OCI-LY1 (cell line): ENCODE measurements at regions not wholly inside any gene's neighbourhood (a gene's known extent, or its start where the extent isn't known, plus 50 kb on each side); places are given as distances from the start of the nearest gene placed in this dataset.

ENCODE experiments used
- H2AFZ ChIP-seq: fragments of 200-600 bp; sonication (generic), shearing (Covaris generic); 2 replicates; pipeline ENCODE4 v1.6.0; 2014; ENCODE audit warnings: antibody characterized with exemption, mild to moderate bottlenecking, low read length
- H3F3A ChIP-seq: fragments of 200-600 bp; sonication (generic), shearing (Covaris generic); 2 replicates; pipeline ENCODE4 v1.6.0; 2014; ENCODE audit warnings: mild to moderate bottlenecking, antibody characterized with exemption, low read length, moderate library complexity; ENCODE audit not compliant: insufficient read depth
- H3K27ac ChIP-seq: fragments of 200-600 bp; sonication (generic); 2 replicates; pipeline ENCODE4 v1.5.1; 2014; ENCODE audit warnings: low read length, mixed run types, mild to moderate bottlenecking, low read depth; ENCODE audit not compliant: poor library complexity, severe bottlenecking
- H3K27me3 ChIP-seq: fragments of 200-600 bp; sonication (generic); 2 replicates; pipeline ENCODE4 v1.6.0; 2014; ENCODE audit warnings: antibody characterized with exemption, mild to moderate bottlenecking, low read length, moderate library complexity; ENCODE audit not compliant: insufficient read depth
- H3K36me3 ChIP-seq: fragments of 200-600 bp; sonication (generic); 2 replicates; pipeline ENCODE4 v1.6.1; 2014; ENCODE audit warnings: mild to moderate bottlenecking, antibody characterized with exemption, low read length, moderate library complexity, mixed read lengths; ENCODE audit not compliant: insufficient read depth
- H3K4me1 ChIP-seq: fragments of 200-600 bp; sonication (generic); 2 replicates; pipeline ENCODE4 v1.5.1; 2014; ENCODE audit warnings: mild to moderate bottlenecking, low read length, moderate library complexity; ENCODE audit not compliant: insufficient read depth, severe bottlenecking
- H3K4me2 ChIP-seq: fragments of 200-600 bp; sonication (generic), shearing (Covaris generic); 2 replicates; pipeline ENCODE4 v1.6.1; 2014; ENCODE audit warnings: low read length
- H3K4me3 ChIP-seq: fragments of 200-600 bp; sonication (generic); 2 replicates; pipeline ENCODE4 v1.5.1; 2014; ENCODE audit warnings: low read length, low read depth, mild to moderate bottlenecking, mixed read lengths; ENCODE audit not compliant: poor library complexity, severe bottlenecking
- H3K79me2 ChIP-seq: fragments of 200-600 bp; shearing (Covaris generic); 2 replicates; pipeline ENCODE4 v1.6.1; 2016; ENCODE audit warnings: mixed run types, low read length, mixed read lengths; ENCODE audit not compliant: insufficient read depth
- H3K9ac ChIP-seq: fragments of 200-600 bp; sonication (generic), shearing (Covaris generic); 2 replicates; pipeline ENCODE4 v1.6.1; 2014; ENCODE audit warnings: mild to moderate bottlenecking, low read length, mixed read lengths
- H3K9me2 ChIP-seq: fragments of 200-600 bp; sonication (generic), shearing (Covaris generic); 2 replicates; pipeline ENCODE4 v1.6.1; 2014; ENCODE audit warnings: low read depth, mild to moderate bottlenecking, low read length, mixed read lengths
- H3K9me3 ChIP-seq: fragments of 200-600 bp; shearing (Covaris generic); 2 replicates; pipeline ENCODE4 v1.6.1; 2014; ENCODE audit warnings: low read length, mixed read lengths
- H4K20me1 ChIP-seq: fragments of 200-600 bp; sonication (generic), shearing (Covaris generic); 2 replicates; pipeline ENCODE4 v1.6.0; 2016; ENCODE audit warnings: mild to moderate bottlenecking, low read length; ENCODE audit not compliant: insufficient read depth
- EZH2 ChIP-seq: fragments of 200-600 bp; sonication (generic), shearing (Covaris generic); IDR thresholded peaks from 2 replicates; pipeline ENCODE4 v1.8.0; 2017; ENCODE audit warnings: borderline replicate concordance, mixed run types, mild to moderate bottlenecking, antibody characterized with exemption, low read length, moderate library complexity, mixed read lengths
- TF ChIP-seq, protein P1 (sequence below): fragments of 200-600 bp; sonication (generic), shearing (Covaris generic); IDR thresholded peaks from 2 replicates; pipeline ENCODE4 v1.5.1; 2017; ENCODE audit warnings: mild to moderate bottlenecking, antibody characterized with exemption, low read length, moderate library complexity, mixed read lengths

- Histone ChIP-seq H2AFZ (no peak overlapping the region), H3F3A (no peaks in the 10 kb centered on the region), H3K27me3 (0 out of 2 replicates have a peak, but pooled peaks cover 3% of the 10 kb centered on the region), H3K9me3 (no peaks in the 10 kb centered on the region), H3K79me2 (no peaks in the 10 kb centered on the region), H3K4me1 (no peaks in the 10 kb centered on the region), H3K27ac (no peak overlapping the region), H3K9me2 (no peaks in the 10 kb centered on the region), H3K36me3 (no peaks in the 10 kb centered on the region), H3K4me3 (no peak overlapping the region), H4K20me1 (no peaks in the 10 kb centered on the region), H3K9ac (no peak overlapping the region), H3K4me2 (no peak overlapping the region)
- TF ChIP-seq, protein P1, sequence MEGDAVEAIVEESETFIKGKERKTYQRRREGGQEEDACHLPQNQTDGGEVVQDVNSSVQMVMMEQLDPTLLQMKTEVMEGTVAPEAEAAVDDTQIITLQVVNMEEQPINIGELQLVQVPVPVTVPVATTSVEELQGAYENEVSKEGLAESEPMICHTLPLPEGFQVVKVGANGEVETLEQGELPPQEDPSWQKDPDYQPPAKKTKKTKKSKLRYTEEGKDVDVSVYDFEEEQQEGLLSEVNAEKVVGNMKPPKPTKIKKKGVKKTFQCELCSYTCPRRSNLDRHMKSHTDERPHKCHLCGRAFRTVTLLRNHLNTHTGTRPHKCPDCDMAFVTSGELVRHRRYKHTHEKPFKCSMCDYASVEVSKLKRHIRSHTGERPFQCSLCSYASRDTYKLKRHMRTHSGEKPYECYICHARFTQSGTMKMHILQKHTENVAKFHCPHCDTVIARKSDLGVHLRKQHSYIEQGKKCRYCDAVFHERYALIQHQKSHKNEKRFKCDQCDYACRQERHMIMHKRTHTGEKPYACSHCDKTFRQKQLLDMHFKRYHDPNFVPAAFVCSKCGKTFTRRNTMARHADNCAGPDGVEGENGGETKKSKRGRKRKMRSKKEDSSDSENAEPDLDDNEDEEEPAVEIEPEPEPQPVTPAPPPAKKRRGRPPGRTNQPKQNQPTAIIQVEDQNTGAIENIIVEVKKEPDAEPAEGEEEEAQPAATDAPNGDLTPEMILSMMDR = no peak
- no peak for TF ChIP-seq EZH2
Observed at GRCh38 chr2:7324706-7325105, 407.5 kb downstream of the RNF144A start.

- H2AFZ ChIP-seq = no peak overlapping the region
- H3K4me1 ChIP-seq = no peaks in the 10 kb centered on the region
- H4K20me1 ChIP-seq = no peaks in the 10 kb centered on the region
- no peak overlapping the region for H3K27ac ChIP-seq
- no peak overlapping the region for H3K4me2 ChIP-seq
- TF ChIP-seq, protein P1 = no peak
- no peak for TF ChIP-seq EZH2
- H3K36me3 ChIP-seq = no peaks in the 10 kb centered on the region
- no peak overlapping the region for H3K9ac ChIP-seq
- H3K27me3 ChIP-seq = 0 out of 2 replicates have a peak, but pooled peaks cover 3% of the 10 kb centered on the region
- no peaks in the 10 kb centered on the region for H3K9me2 ChIP-seq
- H3F3A ChIP-seq = no peaks in the 10 kb centered on the region
- no peaks in the 10 kb centered on the region for H3K79me2 ChIP-seq
- no peak overlapping the region for H3K4me3 ChIP-seq
- no peaks in the 10 kb centered on the region for H3K9me3 ChIP-seq
Observed at GRCh38 chr2:7325186-7325585, 408.0 kb downstream of the RNF144A start.

DNA sequence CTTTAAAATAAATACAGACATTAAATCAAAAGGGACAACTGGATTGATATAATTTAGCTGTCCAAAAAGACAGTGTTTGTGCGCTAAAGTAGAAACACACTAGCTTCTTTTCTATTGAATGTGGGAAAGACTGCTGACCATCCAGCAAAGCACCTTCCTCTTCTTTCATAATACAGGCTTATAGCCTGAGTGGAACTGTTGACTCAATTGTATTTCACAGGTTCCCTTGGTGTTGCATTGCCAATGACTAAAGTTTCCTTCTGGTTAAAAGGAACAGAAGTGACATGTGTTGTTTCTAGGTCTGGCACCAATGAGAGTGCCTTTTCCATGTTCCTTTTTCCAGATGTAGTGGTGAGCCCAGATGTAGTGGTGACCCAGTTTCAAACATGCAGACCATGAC lies 412.3 kb downstream of the RNF144A start:
- H3K4me3 ChIP-seq = no peak overlapping the region
- no peaks in the 10 kb centered on the region for H3K79me2 ChIP-seq
- no peaks in the 10 kb centered on the region for H3F3A ChIP-seq
- H3K36me3 ChIP-seq = no peaks in the 10 kb centered on the region
- no peak overlapping the region for H3K9ac ChIP-seq
- no peak for TF ChIP-seq EZH2
- TF ChIP-seq, protein P1 = no peak
- H2AFZ ChIP-seq = no peak overlapping the region
- H3K9me2 ChIP-seq = no peaks in the 10 kb centered on the region
- no peaks in the 10 kb centered on the region for H3K9me3 ChIP-seq
- H4K20me1 ChIP-seq = no peaks in the 10 kb centered on the region
- H3K4me2 ChIP-seq = no peak overlapping the region
- H3K27me3 ChIP-seq = no peaks in the 10 kb centered on the region
- no peaks in the 10 kb centered on the region for H3K4me1 ChIP-seq
- no peak overlapping the region for H3K27ac ChIP-seq
